IPS-15b (cell line): ENCODE measurements at regions not wholly inside any gene's neighbourhood (a gene's known extent, or its start where the extent isn't known, plus 50 kb on each side); places are given as distances from the start of the nearest gene placed in this dataset.

Source experiments
- H3K27me3 ChIP-seq: one replicate; pipeline ENCODE4 v1.6.1; 2013; ENCODE audit warnings: low read length; ENCODE audit not compliant: control insufficient read depth, insufficient read depth
- H3K36me3 ChIP-seq: one replicate; pipeline ENCODE4 v1.6.1; 2013; ENCODE audit warnings: low read length; ENCODE audit not compliant: control insufficient read depth, insufficient read depth
- H3K4me1 ChIP-seq: one replicate; pipeline ENCODE4 v1.6.1; 2013; ENCODE audit warnings: mild to moderate bottlenecking, low read length; ENCODE audit not compliant: control insufficient read depth, insufficient read depth
- H3K4me3 ChIP-seq: one replicate; pipeline ENCODE4 v1.5.1; 2013; ENCODE audit warnings: low read depth, low read length
- H3K9ac ChIP-seq: one replicate; pipeline ENCODE4 v1.6.1; 2013; ENCODE audit warnings: low read depth, mild to moderate bottlenecking, low read length
- H3K9me3 ChIP-seq: one replicate; pipeline ENCODE4 v1.6.1; 2013; ENCODE audit warnings: mild to moderate bottlenecking, low read length; ENCODE audit not compliant: control insufficient read depth, insufficient read depth

GRCh38 chr14:81972601-81973000 is 438.9 kb upstream of the SEL1L start:
- H3K36me3 ChIP-seq, result no peaks in the 10 kb centered on the region
- no peak overlapping the region for H3K9ac ChIP-seq
- no peaks in the 10 kb centered on the region for H3K27me3 ChIP-seq
- H3K9me3 ChIP-seq, result peaks cover 3% of the 10 kb centered on the region
- H3K4me1 ChIP-seq, result peaks cover 6% of the 10 kb centered on the region
- no peak overlapping the region for H3K4me3 ChIP-seq

- Histone ChIP-seq H3K27me3 (no peaks in the 10 kb centered on the region), H3K4me3 (no peak overlapping the region), H3K4me1 (peaks cover 6% of the 10 kb centered on the region), H3K36me3 (no peaks in the 10 kb centered on the region), H3K9me3 (no peaks in the 10 kb centered on the region), H3K9ac (no peak overlapping the region)
Measured at GRCh38 chr14:81974543-81974942, 440.9 kb upstream of the SEL1L start.

DNA sequence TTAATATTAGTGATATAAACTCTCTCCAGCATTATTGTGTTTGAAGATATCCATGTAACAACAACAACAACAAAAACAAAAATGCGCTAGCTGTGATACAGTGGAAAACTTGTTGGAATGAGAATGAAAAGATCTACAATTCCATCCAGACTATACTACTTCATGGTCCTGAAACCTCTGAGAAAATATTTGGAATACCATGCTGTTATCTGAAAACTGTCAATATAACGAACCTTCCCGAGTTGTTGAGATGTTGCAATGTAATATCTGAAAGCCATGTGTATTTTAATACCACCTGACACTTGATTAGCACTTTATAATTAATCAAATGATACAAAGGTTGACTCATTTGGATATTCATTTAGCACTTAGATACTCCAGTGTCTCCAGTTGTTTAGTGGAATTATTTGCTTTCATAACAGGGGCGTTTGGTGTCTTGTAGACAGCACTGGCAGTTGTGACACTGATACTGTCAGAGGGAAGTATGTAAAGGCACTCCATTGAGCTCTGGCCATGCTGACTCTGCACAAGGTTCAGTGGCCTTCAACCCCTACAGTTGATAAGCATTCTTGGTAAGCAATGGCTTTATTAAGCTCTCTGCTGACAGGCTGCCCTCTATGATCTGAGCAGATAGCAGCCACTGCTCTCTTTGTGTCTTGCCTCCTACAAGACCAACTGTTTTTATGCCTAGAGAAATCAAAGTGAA is 447.1 kb upstream of the SEL1L start:
- H3K27me3 ChIP-seq, result no peaks in the 10 kb centered on the region
- no peaks in the 10 kb centered on the region for H3K4me1 ChIP-seq
- H3K9ac ChIP-seq, result no peak overlapping the region
- no peaks in the 10 kb centered on the region for H3K36me3 ChIP-seq
- no peak overlapping the region for H3K4me3 ChIP-seq
- no peaks in the 10 kb centered on the region for H3K9me3 ChIP-seq

DNA sequence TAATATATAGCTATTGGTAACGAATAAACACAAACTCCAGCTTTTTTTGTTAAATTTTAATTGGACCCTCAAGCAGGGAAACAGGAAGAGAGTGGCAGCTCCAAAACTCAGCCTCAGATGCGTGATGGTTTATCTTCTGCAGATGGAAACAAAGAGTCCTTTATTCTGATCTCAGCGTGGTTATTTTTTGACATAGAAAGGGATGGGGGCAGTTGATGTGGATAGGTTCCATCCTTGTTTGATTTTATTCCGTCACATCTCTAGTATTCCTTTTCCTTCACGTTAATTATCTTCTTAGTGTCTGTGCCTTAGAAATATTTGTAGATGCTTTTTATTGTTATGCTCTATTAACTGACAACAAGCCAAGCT is 447.6 kb upstream of the SEL1L start:
- Histone ChIP-seq H3K4me3 (no peak overlapping the region), H3K27me3 (no peaks in the 10 kb centered on the region), H3K9me3 (no peaks in the 10 kb centered on the region), H3K36me3 (no peaks in the 10 kb centered on the region), H3K9ac (no peak overlapping the region), H3K4me1 (no peaks in the 10 kb centered on the region)

- no peak overlapping the region for H3K4me3 ChIP-seq
- no peaks in the 10 kb centered on the region for H3K9me3 ChIP-seq
- H3K9ac ChIP-seq, result no peak overlapping the region
- no peaks in the 10 kb centered on the region for H3K4me1 ChIP-seq
- no peaks in the 10 kb centered on the region for H3K36me3 ChIP-seq
- H3K27me3 ChIP-seq, result no peaks in the 10 kb centered on the region
Measured at GRCh38 chr14:81982046-81982445, 448.4 kb upstream of the SEL1L start.

DNA sequence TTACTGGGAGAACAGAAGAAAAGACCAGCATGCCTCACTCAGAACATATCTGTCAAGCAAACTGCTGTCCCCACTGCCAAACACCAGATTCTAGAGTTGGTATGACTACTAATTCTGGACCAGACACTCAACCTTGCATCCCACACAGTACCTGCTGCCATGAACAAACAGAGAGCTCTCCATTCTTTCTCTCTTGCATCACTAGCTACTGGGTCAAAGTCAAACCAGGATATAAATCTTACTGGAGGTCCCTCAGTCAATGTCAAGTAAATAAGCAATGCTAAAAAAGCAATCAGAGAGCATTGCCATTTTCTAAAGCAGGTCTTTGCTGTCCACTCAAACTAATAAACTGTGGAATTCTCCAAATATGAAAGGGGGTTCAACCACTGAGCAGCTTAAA is 452.4 kb upstream of the SEL1L start:
- Histone ChIP-seq H3K9me3 (no peaks in the 10 kb centered on the region), H3K9ac (no peak overlapping the region), H3K27me3 (no peaks in the 10 kb centered on the region), H3K4me3 (no peak overlapping the region), H3K36me3 (no peaks in the 10 kb centered on the region), H3K4me1 (no peaks in the 10 kb centered on the region)

DNA sequence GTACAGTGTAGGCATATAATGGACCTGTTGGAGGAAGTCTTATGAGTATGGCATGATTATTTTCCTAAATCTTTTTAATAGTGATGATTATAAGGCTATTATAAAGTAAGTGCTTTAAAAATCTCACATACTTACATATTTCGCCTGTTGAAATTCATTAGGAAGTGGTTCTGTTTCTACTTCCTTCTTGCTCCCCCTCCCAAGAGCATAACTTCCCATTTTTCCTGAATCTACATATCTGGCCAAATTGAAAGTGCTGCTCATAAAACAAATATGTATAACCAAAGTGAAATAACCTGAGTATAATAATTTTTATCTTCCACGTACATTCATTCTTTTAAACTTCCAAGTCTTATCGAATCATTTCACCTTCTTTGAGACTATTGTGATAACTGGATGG is 455.6 kb upstream of the SEL1L start:
- Histone ChIP-seq H3K36me3 (no peaks in the 10 kb centered on the region), H3K4me1 (no peaks in the 10 kb centered on the region), H3K9me3 (no peaks in the 10 kb centered on the region), H3K9ac (no peak overlapping the region), H3K27me3 (no peaks in the 10 kb centered on the region), H3K4me3 (no peak overlapping the region)

DNA sequence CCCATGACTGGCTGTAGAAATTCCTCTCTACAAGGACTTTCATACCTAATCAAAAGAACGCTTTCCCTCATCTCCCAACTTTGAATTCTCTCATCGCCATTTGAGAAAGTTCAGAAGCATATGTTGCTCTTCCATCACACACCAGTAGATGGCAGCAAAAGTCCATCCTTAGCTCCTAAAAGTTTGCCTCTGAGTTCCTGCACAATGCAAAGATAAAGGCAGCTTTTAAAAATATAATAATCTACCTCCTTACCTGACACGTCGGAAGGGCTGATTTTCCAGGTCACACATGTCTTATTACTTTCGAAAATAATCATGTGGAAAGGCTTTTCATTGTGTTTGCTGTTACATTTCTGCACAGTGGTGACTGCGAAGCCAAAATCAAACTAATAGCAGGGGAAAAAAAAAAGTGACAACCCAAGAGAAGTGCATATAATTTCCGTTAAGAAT is 456.7 kb upstream of the SEL1L start:
- H3K9ac ChIP-seq, result no peak overlapping the region

DNA sequence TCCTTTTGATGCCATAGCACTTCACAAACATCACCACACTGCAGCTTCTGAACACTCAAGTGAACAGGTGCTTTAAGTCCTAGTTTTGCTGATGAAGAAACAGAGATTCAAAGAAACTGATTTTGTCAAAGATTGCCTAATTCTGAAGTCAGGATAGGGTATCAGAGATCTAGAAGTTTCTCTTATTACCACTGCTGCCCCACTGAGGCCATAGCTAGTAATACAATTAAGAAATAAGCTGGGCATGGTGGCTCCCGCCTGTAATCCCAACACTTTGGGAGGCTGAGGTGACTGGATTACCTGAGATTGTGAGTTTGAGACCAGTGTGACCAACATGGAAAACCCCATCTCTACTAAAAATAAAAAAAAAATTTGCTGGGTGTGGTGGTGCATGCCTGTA is 458.3 kb upstream of the SEL1L start:
- Histone ChIP-seq H3K9ac (no peak overlapping the region), H3K9me3 (no peaks in the 10 kb centered on the region), H3K27me3 (no peaks in the 10 kb centered on the region), H3K4me1 (no peaks in the 10 kb centered on the region), H3K36me3 (no peaks in the 10 kb centered on the region), H3K4me3 (no peak overlapping the region)

More for the DNA sequence above, 456.7 kb upstream of the SEL1L start:
- no peaks in the 10 kb centered on the region for H3K4me1 ChIP-seq
- no peak overlapping the region for H3K4me3 ChIP-seq
- no peaks in the 10 kb centered on the region for H3K36me3 ChIP-seq
- no peaks in the 10 kb centered on the region for H3K27me3 ChIP-seq
- H3K9me3 ChIP-seq, result no peaks in the 10 kb centered on the region

DNA sequence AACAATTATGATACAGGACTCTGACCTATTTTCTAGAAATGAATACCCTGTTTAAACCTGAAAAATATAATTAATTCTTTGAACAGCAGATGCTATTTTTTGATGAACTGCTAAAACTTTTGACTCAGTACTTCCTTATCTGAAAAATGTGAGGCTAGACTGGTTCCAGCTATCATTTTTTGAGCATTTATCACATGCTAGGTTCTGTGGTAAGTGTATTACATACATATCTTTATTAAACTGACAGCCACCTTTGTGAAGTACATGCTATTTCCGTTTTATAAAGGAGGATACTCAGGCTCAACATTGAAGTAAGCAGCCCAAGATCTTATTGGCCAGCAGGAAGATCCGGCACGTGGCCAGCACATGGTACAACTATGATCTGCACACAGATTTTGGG is 459.8 kb upstream of the SEL1L start:
- H3K27me3 ChIP-seq, result no peaks in the 10 kb centered on the region
- H3K4me1 ChIP-seq, result no peaks in the 10 kb centered on the region
- H3K36me3 ChIP-seq, result no peaks in the 10 kb centered on the region
- H3K9me3 ChIP-seq, result no peaks in the 10 kb centered on the region
- no peak overlapping the region for H3K4me3 ChIP-seq
- no peak overlapping the region for H3K9ac ChIP-seq

DNA sequence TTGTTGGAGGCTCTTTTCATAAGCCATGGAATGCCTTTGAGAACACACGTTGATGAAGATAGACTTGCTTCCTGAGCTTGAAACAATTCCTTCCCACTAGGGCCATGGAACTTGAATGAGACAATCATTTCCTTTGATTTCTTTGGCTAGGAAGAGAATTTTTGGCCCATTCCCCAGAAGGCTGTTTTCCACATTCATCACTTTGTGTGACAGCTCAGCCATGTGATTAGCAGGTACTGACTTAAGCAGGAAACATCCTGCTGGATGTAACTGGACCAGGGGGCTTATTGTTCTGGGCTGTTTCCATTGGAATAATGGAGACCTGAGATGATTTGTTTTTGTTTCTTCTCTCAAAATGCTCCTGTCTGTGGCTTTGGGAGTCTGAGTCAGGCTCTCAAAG is 469.8 kb upstream of the SEL1L start:
- Histone ChIP-seq H3K9me3 (no peaks in the 10 kb centered on the region), H3K9ac (no peak overlapping the region), H3K27me3 (no peaks in the 10 kb centered on the region), H3K4me3 (no peak overlapping the region), H3K4me1 (no peaks in the 10 kb centered on the region), H3K36me3 (no peaks in the 10 kb centered on the region)

DNA sequence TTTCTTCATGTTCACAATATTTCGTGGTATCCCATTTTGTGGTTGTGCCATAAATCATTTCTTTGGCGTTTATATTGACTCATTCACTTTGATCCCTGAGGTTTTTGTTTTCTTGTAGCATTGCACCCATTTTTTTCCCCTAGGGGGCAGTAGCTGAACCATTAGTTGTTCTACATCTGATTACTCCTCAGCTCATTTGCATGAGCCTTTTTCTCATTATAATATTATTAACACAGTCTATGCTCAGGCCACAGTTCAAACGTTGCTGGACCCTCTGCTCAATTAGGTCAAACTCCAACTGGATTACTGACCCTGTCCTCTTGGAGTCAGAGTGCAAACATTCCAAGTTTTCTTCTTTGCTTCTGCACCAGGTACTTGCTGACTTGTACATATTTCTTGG is 475.4 kb upstream of the SEL1L start:
- Histone ChIP-seq H3K36me3 (no peaks in the 10 kb centered on the region), H3K27me3 (no peaks in the 10 kb centered on the region), H3K9me3 (no peaks in the 10 kb centered on the region)

More for the DNA sequence above, 475.4 kb upstream of the SEL1L start:
- H3K9ac ChIP-seq, result no peak overlapping the region
- H3K4me1 ChIP-seq, result no peaks in the 10 kb centered on the region
- no peak overlapping the region for H3K4me3 ChIP-seq
